Kidney (tissue), 13 donors: ENCODE measurements at regions not wholly inside any gene's neighbourhood (a gene's known extent, or its start where the extent isn't known, plus 50 kb on each side); places are given as distances from the start of the nearest gene placed in this dataset.
"Not testable (repeated sequence)": the region's sequence is repeated elsewhere in the genome, so short reads cannot be mapped to it uniquely, and the experiment has no call there.

Experiments used
- DNase-seq, 5 donors: peaks; one replicate each; pipeline ENCODE4 v3.0.0-alpha.2; 2013 to 2020
- FAIRE-seq: peaks from 2 replicates; lab custom pipeline; 2012; peaks lifted over from hg19 to GRCh38; lab: Jason Lieb, UNC
- H3K27ac ChIP-seq, 2 donors: one replicate each; pipeline ENCODE4 v1.7.0; 2013; ENCODE audit warnings: low read depth in 2 of 2, low read length in 2 of 2, inconsistent platforms in 1 of 2
- H3K27me3 ChIP-seq: one replicate; pipeline ENCODE4 v1.7.1; 2013; ENCODE audit warnings: low read length, inconsistent platforms; ENCODE audit not compliant: control insufficient read depth, insufficient read depth
- H3K36me3 ChIP-seq, 3 donors: one replicate each; pipeline versions ENCODE4 v1.7.0 to v1.7.1; 2013; ENCODE audit warnings: low read length in 3 of 3, control low read depth in 1 of 3, inconsistent platforms in 1 of 3; ENCODE audit not compliant: insufficient read depth in 3 of 3, control insufficient read depth in 2 of 3
- H3K4me1 ChIP-seq, 3 donors: one replicate each; pipeline versions ENCODE4 v1.7.0 to v1.7.1; 2013; ENCODE audit warnings: low read length in 3 of 3, inconsistent platforms in 1 of 3, low read depth in 1 of 3; ENCODE audit not compliant: control insufficient read depth in 2 of 3, insufficient read depth in 2 of 3
- H3K4me3 ChIP-seq, 3 donors: one replicate each; pipeline versions ENCODE4 v1.7.0 to v1.8.1; 2013; ENCODE audit warnings: low read length in 3 of 3, control low read depth in 1 of 3, inconsistent platforms in 1 of 3
- H3K9ac ChIP-seq, 3 donors: one replicate each; pipeline versions ENCODE4 v1.7.0 to v1.7.1; 2013; ENCODE audit warnings: low read length in 3 of 3, control low read depth in 1 of 3, inconsistent platforms in 1 of 3
- H3K9me3 ChIP-seq, 3 donors: one replicate each; pipeline versions ENCODE4 v1.7.0 to v1.7.1; 2013; ENCODE audit warnings: low read length in 3 of 3, control low read depth in 1 of 3, inconsistent platforms in 1 of 3; ENCODE audit not compliant: control insufficient read depth in 2 of 3, insufficient read depth in 1 of 3
- intact Hi-C: fragments of 100-400 bp; cut with DNase I; formaldehyde crosslinking; loops from one replicate; pipeline ENCODE4 v1.11.1; 2022
- TF ChIP-seq, protein P1 (sequence below): IDR thresholded peaks from 3 replicates; pipeline ENCODE4 v1.5.1; 2012; ENCODE audit warnings: mild to moderate bottlenecking, moderate library complexity, borderline replicate concordance; ENCODE audit not compliant: insufficient read depth; ENCODE audit errors: extremely low read depth
- donor health status: control.
- donor health status: control.
- donor health status: control.
- donor health status: control.
- donor health status: control.
- donor health status: DM: yes; HTN: yes; CAD: no.
- donor health status: Normal renal cell carcinoma (clear cell type).

DNA sequence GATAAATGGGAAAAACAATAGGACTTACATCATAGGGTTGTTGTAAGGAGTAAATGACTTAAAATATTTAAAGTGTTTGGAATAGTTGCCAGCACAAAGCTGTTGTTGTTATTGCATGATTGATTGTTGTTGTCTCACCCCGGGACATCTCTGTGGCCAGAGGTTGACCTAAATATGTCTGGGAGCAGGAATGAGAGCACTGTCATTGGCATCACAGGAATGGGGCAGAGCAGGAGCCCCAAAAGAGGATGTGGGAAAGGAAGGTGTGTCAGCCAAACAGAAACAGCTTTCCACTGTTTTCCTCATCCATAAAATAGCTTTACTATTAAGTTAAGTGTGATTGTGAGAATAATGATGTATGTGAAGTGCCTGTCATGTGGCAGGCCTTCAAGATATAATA lies 121.6 kb downstream of the TMEM168 start:
- H3K27ac ChIP-seq = no peak overlapping the region
- DNase-seq (no peak), FAIRE-seq (no peak)
- TF ChIP-seq, protein P1, sequence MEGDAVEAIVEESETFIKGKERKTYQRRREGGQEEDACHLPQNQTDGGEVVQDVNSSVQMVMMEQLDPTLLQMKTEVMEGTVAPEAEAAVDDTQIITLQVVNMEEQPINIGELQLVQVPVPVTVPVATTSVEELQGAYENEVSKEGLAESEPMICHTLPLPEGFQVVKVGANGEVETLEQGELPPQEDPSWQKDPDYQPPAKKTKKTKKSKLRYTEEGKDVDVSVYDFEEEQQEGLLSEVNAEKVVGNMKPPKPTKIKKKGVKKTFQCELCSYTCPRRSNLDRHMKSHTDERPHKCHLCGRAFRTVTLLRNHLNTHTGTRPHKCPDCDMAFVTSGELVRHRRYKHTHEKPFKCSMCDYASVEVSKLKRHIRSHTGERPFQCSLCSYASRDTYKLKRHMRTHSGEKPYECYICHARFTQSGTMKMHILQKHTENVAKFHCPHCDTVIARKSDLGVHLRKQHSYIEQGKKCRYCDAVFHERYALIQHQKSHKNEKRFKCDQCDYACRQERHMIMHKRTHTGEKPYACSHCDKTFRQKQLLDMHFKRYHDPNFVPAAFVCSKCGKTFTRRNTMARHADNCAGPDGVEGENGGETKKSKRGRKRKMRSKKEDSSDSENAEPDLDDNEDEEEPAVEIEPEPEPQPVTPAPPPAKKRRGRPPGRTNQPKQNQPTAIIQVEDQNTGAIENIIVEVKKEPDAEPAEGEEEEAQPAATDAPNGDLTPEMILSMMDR = no peak
- no peak overlapping the region for H3K4me3 ChIP-seq
- no peaks in the 10 kb centered on the region for H3K27me3 ChIP-seq
- intact Hi-C loops = no loop called here
- no peaks in the 10 kb centered on the region for H3K9me3 ChIP-seq
- no peak overlapping the region for H3K9ac ChIP-seq
- H3K4me1 ChIP-seq = no peaks in the 10 kb centered on the region
- no peaks in the 10 kb centered on the region for H3K36me3 ChIP-seq

DNA sequence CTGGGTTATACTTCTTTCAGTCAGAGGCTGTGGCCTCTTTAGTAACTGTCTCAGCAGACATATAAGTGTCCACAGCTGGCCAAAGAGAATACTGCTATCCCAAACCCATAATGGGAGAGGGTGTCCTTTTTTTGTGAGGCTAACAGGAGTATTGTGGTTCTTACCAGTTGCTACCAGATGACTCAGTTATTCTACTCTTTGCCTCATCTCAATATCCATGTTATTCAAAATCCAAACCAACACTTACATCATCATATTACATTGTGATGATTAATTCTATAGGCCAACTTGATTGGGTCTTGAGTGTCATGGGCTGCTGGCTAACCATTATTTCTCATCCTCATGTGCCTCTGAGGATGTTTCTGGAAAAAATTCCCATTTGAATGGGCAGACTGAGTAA lies 120.9 kb downstream of the TMEM168 start:
- no peaks in the 10 kb centered on the region for H3K27me3 ChIP-seq
- no peak for FAIRE-seq
- H3K36me3 ChIP-seq = no peaks in the 10 kb centered on the region
- H3K27ac ChIP-seq = no peak overlapping the region
- H3K9ac ChIP-seq = no peak overlapping the region
- no peak for DNase-seq
- intact Hi-C loops = no loop called here
- H3K4me1 ChIP-seq = no peaks in the 10 kb centered on the region
- H3K9me3 ChIP-seq = no peaks in the 10 kb centered on the region
- TF ChIP-seq, protein P1 = no peak
- H3K4me3 ChIP-seq = no peak overlapping the region

DNA sequence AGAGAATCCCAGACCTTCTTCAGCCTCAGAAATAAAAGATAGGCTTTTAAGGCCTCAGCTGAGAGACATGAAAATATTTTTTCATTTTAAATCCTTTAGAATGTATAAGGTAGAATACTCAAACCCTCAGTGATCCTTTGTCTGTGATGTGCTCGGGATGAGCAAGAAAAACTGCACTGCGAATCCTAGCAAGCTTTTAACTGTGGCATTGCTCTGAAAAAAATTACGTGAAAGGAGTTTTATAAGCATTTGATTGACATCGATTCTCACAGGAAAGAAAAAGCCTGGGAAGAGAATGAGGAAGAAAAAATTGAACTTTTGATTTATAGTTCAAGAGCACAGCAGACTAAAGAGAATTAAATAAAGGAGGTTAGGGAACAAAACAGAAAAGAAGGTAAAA lies 120.0 kb downstream of the TMEM168 start:
- no peak for FAIRE-seq

DNA sequence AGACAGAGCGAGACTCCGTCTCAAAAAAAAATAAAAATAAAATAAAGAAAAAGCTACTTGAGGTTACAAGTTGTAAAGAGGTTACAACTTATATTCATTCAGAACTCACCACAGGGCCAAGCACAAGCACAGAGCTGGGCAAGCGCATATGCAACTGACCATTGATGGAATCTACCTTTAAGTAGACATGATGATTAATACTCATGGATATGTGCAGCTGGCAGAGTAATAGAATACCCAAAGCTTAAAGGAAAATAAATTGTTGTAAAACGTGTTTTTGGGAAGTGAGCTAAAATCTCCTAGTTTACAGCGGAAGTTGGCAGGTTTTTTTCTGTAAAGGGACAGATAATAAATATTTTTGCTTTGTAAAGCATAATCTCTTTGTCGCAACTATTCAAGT lies 111.6 kb downstream of the TMEM168 start:
- no peaks in the 10 kb centered on the region for H3K27me3 ChIP-seq
- H3K27ac ChIP-seq = no peak overlapping the region
- TF ChIP-seq, protein P1 = no peak
- no peaks in the 10 kb centered on the region for H3K4me1 ChIP-seq
- no peaks in the 10 kb centered on the region for H3K36me3 ChIP-seq
- intact Hi-C loops = no loop called here
- no peak overlapping the region for H3K4me3 ChIP-seq
- no peak for FAIRE-seq
- DNase-seq = no peak
- peaks cover 0 to 5% (median 0%) of the 10 kb centered on the region in 3 donors for H3K9me3 ChIP-seq
- no peak overlapping the region for H3K9ac ChIP-seq

More for the DNA sequence above, 120.0 kb downstream of the TMEM168 start:
- H3K4me1 ChIP-seq = no peaks in the 10 kb centered on the region
- H3K9me3 ChIP-seq = no peaks in the 10 kb centered on the region
- no peak overlapping the region for H3K4me3 ChIP-seq
- no peaks in the 10 kb centered on the region for H3K27me3 ChIP-seq
- DNase-seq = no peak
- no peaks in the 10 kb centered on the region for H3K36me3 ChIP-seq
- H3K27ac ChIP-seq = no peak overlapping the region
- TF ChIP-seq, protein P1 = no peak
- intact Hi-C loops = no loop called here
- H3K9ac ChIP-seq = no peak overlapping the region

DNA sequence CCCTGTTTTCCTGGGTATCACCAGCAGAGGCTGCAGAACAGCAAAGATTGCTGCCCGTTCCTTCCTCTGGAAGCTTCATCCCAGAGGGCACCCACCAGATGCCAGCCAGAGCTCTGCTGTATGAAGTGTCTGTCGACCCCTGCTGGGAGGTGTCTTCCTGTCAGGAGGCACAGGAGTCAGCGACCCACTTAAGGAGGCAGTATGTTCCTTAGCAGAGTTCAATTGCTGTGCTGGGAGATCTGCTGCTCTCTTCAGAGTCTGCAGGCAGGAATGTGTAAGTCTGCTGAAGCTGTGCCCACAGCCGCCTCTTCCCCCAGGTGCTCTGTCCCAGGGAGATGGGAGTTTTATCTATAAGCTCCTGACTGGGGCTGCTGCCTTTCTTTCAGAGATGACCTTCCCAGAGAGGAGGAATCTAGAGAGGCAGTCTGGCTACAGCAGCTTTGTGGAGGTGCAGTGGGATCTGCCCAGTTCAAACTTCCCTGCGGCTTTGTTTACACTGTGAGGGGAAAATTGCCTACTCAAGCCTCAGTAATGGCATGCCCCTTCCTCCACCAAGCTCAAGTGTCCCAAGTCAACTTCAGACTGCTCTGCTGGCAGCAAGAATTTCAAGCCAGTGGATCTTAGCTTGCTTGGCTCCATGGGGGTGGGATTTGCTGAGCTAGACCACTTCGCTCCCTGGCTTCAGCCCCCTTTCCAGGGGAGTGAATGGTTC lies 100.6 kb downstream of the TMEM168 start:
- H3K9ac ChIP-seq, FAIRE-seq, DNase-seq, intact Hi-C loops, H3K27ac ChIP-seq, H3K4me3 ChIP-seq, H3K9me3 ChIP-seq, H3K4me1 ChIP-seq, H3K27me3 ChIP-seq, H3K36me3 ChIP-seq: not testable (repeated sequence)
